ENCODE measurements at regions not wholly inside any gene's neighbourhood (a gene's known extent, or its start where the extent isn't known, plus 50 kb on each side); places are given as distances from the start of the nearest gene placed in this dataset.
"Not testable (repeated sequence)": the region's sequence is repeated elsewhere in the genome, so short reads cannot be mapped to it uniquely, and the experiment has no call there.

DNA sequence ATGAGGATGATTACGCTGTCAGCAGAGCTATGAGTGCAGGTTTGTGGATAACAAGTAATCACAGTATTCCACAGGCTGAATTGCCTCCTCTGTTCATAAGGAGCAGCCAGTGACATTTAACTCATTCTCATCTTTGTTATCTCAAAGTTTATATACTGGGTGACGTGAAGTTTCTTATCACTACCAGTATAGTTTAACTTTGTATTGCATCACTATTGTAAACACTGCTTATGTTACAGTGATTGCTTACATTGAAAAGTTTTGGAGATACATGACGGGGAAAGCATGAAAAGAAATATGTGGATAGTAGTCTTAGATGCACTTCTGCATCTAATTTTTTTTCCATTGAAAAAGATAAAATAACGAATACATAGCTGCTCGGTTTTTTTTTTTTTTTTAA is 429.7 kb downstream of the VGLL3 start:
- DNase-seq (ENCODE audit: low spot score), result no peak

DNA sequence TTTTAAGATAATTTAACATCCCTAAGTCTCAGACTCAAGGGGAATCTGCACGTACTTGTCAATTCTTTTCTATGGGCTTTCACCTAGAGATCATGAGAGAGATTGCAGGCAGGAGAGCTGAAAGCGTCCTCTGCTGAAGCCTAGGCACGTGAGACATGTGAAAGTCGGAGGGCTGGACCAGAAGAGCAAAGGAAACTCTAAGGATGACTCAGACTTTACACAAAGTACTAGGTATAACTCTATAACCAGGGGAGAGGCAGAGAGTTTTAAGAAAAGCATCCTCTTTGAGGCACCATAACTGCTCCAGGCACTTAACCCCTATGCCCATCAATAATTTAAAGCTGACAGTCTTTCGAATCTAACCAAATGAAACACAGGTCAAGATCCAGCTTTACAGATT is 436.6 kb downstream of the VGLL3 start:
- no peak for DNase-seq (ENCODE audit: low spot score)

DNA sequence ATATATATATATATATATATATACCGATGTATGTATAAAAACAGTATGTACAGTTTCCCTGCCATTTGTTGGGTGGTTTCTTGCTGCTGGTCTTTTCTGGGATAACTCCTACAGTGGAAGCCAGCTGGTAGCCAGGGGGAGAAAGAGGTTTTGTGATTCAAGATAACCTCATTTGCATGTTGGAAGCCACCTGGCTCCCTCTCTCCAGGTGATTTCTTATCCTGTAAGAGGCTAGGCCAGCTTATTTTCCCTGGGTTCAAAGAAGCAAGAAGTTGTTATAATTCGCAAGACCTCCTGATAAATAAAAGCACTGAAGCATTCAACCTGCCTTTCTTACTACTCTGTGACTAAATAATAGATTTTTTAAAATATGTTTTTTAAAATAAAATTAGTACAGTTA is 443.3 kb downstream of the VGLL3 start:
- DNase-seq (ENCODE audit: low spot score), result no peak

DNA sequence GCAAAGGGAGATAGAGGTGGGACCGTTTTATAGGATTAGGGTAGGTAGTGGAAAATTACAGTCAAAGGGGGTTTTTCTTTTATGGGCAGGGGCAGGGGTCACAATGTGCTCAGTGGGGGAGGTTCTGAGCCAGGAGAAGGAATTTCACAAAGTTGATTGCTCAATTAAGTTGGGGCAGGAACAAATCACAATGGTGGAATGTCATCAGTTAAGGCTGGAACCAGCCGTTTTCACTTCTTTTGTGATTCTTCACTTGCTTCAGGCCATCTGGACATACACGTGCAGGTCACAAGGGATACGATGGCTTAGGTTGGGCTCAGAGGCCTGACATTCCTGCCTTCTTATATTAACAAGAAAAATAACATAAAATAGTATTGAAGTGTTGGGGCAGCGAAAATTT is 453.8 kb downstream of the VGLL3 start:
- DNase-seq (ENCODE audit: low spot score), result no peak

DNA sequence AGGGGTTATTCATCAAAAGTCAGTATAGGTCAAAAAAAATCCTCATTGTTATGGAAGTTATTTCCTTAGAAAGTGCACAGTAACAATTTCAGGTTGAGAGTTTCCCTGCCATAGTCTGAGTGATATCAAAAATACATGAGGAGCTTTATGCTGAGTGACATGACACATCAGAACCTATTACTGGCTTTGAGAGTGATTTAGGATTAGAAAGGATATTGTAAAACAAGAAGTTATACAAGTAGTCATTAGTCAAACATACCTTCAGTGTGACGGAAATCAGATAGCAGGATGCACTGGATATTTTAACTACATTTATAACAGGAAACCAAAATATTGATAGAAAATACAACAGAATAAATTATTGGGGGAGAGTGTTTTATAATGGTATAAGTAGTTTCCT is 471.1 kb downstream of the VGLL3 start:
- DNase-seq (ENCODE audit: low spot score), result no peak

DNA sequence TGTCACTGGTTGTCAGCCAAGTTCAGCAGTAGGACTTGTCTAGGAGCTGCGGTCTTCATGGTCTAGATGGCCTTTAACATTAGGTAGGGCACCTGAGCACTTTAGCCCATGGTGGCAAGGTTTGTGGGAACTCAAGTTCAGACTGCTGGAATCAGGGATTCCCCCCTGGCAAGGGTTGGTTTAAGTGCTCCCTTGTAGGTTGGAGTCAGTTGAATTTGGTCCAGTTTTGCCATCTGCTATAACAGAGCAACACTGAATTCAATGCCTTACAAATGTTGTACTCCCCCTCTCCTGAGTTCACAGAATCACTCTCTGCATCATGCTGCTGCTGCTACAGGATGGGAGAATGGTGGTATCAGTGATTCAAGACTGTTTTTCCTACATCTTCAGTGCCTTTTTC is 509.3 kb downstream of the VGLL3 start:
- DNase-seq (ENCODE audit: low spot score), result no peak

DNA sequence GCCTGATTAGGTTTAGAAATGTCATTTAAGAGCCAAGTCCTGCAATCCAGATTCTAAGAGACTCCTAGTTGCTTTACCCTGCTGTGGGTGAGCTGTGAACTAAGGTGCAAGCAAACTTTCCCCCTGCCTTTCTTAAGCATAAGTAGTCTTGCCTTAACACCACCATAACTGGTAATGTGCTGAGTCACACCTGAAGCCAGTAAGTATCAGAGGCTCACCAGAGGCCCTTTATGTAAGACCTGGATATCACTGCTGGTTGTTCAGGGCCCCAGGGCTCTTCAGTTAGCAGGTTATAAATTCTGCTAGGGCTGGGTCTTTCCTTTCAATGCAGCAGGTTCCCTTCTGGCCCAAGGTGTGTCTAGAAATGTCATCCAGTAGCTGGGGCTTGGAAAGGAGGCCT is 509.9 kb downstream of the VGLL3 start:
- no peak for DNase-seq (ENCODE audit: low spot score)

DNA sequence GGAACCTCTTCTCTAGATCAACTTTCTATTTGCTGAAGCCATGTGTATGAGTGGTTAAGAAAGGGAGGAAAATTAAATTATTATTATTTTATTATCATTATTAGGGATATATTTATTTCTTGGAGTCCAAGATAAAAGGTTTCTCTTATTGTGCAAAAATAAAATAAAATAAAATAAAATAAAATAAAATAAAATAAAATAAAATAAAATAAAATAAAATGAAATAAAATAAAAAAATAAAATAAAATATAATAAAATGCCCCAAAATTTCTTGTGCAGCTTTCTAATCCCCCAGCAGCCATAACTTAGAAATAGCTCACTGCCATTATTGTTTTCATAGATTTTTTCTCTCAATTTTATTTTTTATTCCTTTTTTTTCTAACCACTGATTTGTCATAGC is 526.8 kb downstream of the VGLL3 start:
- no peak for DNase-seq (ENCODE audit: low spot score)

DNA sequence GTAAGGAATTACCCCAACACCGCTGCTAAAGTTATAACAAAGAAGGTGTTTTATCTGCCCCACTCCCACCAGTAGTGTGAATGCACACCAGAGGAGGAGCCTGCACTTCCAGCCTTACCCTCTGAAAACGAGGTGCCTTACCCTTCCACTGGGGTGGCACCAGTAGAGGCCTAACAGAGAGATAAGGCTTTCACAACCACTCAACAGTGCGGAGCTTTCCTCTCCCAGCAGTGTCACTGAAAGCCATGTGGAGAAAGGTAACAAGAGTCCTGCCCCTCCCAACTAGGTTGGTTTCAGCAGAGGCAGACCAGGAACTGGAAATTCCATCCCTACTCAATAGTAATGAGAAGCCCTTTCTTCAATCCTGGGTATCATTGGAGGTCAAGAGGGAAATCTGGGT is 539.2 kb downstream of the VGLL3 start:
- no peak for DNase-seq (ENCODE audit: low spot score)

DNA sequence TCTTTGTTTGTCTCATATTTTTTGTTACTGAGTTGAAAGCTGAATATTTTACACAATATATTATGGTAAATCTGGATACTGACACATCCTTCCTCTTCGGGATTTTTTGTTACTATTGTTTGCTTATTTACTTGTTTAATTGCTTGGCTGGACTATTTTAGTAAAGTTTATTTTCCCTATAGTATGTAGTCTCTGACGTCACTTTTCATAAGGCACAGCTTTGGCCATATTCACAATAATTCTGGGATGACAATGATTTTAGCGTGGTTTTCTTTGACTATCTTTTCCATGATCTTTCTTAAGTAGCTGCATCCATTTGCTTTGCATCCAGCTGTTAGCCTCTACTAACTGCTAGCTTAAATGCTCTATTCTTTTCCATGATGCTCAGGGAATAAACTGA is 552.4 kb downstream of the VGLL3 start:
- no peak for DNase-seq (ENCODE audit: low spot score)

DNA sequence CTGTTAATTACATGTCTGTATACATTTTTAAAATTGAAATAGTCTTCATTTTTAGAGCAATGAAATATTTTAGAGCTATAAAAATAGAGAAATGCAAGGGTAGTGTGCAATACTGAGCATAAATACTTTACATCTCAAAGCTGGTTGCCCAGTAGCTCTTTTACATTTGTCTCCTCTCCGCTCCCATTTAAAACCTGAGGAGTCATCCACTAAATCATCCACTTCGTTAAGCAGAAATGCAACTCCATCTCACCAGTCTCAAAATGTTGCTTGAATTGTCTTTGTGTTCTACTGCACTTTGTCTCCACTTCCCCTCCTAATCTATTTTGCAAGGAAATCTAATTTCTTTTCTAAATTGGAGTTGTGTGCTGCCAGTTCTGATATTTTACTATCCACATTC is 563.6 kb downstream of the VGLL3 start:
- no peak for DNase-seq (ENCODE audit: low spot score)

DNA sequence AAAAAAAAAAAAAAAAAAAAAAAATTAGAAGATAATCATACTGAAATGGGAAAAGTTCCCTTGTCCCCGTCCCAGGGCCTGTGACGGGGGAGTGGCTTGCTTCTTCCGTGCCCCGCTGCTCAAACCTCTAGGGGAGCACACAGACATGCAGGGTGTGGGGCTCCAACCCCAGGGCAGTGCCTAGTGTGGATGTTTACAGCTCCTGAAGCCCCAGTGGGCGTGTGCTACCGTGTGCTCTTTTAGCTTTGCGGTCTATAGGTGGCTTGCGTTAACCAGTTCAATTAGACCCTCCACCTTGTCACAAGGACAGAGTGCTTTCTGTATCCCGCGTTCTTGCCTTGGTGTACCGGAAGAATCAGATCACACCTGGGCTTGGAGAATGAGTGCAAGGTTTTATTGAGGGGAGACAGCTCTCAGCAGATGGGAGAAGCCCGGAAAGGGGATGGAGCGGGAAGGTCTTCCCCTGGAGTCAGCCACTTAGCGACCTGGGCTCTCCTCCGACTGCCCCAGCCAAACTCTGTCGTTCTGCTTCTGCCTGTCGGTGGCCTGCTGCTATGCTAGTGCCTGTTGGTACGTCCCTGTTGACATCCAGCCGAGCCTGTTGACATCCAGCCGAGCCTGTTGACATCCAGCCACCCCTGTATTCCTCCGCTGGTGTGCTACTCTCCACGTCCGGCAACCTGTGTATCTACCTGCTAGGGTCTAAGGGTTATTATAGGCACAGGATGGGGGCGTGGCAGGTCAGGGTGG is 569.8 kb downstream of the VGLL3 start:
- no peak for DNase-seq (ENCODE audit: low spot score)

DNA sequence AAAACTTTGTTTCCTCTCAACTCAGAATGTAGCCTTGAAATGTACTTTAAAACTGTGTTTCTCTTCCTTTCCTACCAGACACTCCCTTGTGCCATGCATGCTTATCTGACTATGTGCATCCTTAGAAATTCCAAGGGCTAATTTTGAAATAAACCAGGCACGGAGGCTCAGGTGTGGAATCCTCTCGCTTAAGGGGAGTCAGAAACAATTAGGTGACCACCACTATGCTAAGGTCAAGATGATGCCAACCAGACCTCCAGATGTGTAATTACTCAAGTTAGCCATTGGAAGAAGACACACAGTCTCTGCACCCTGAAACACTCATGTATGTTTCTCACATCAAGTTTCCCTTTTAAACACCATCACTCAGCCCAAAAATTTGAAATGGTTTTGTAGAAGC is 572.1 kb downstream of the VGLL3 start:
- no peak for DNase-seq (ENCODE audit: low spot score)

DNA sequence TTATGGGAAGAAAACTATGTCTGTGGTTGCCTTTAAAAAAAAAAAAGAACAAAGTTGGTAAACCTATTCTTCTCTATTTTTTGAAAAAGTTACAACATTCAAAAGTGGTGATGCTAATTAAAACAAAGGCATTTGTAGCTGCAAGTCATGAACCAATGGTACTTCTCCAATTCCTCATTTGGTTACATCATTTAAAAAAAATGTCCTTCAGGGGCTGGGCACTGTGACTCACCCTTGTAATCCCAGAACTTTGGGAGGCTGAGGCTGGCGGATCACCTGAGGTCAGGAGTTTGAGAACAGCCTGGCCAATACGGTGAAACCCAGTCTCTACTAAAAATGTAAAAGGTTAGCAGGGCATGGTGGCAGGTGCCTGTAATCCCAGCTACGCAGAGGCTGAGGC is 574.6 kb downstream of the VGLL3 start:
- DNase-seq (ENCODE audit: low spot score), result no peak

DNA sequence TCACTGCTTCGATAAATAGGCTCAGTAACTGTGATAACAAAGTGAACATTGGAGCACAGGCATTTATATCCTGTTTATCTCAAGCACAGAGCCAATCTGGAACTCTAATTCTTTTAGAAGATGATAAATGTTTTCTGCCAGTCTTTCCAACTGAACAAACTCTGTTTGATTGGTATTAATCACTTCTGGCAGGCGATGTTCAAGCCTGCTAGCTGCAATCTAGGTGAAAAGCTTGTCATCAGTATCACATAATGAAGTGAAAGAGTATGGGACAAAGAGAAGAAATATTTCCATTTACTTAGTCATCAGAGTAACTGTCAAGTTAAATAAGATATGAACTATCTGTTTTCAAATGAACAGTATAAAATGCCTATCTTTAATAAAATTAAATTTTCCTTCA is 577.3 kb downstream of the VGLL3 start:
- DNase-seq (ENCODE audit: low spot score), result no peak

DNA sequence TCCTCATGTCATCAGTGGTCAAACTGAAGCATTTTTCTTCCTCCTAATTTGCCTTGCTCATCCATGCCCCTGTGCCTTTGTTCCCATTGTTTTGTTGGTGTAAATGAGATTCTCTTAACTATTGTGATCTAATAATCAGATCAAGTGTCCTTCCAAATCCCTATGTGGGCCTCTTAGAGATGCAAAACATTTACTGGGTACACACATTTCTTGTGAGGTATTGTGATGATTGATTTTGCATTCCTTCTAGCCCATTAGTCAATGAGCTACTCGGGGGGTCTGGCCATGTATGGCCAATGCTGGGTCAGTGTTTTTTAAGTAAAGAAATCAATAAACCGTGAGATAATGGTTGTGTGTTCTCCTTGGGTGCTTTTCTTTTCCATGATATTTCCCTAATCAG is 580.4 kb downstream of the VGLL3 start:
- DNase-seq (ENCODE audit: low spot score), result no peak

DNA sequence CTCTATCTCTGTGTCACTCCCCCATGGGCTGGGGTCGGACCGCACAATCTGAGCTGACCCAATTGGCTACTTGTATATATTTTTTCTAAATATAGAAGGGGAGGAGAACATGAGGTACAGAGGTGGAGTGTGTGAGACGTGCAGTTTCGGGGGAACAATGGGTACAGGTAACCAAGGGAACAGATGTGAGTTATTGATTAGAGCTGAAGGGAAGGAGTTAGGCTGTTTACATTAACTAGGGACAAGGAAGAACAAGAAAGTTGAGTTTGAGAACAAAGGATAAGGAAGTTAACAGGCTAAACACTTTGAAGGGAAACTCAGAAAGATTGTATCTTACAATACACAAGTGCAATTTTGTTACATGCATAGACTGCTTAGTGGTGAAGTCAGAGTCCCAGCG is 601.2 kb downstream of the VGLL3 start:
- DNase-seq (ENCODE audit: low spot score), result not testable (repeated sequence)

DNA sequence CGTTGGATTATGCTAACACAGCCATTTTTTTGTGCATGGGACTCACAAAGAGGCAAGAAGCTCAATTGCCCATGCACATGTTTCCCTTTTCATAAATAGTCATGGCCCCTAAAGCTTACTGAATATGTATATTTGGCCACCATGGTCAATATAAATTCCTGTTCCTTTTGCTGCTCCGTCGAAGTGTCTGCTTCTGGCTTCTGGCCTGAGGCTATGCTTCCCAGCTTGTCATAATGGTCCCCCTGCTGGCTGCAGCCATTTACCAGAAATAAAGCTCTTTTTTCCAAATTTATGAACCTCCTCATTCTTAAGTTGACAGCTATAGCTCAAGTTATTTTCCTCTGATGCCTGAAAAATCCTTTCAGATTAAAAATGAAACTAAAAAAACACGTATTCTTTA is 602.1 kb downstream of the VGLL3 start:
- no peak for DNase-seq (ENCODE audit: low spot score)

DNA sequence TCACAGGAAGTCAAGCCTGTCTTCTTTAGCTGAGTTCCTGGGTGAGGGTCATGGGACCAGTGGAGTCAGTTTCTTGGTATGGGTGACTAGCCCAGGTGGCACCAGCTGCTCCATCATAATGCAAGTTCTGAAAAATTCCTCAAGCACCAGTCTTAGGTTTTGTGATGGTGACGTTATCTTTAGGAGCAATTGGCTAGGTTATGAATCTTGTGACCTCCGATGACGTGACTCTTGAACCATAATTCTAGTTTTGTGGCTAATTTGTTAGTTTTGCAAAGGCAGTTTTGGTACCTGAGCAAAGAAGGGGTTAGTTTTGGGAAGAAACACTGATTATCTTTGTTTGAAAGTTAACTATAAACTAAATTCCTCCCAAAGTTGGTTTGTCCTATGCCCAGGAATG is 608.4 kb downstream of the VGLL3 start:
- no peak for DNase-seq (ENCODE audit: low spot score)

DNA sequence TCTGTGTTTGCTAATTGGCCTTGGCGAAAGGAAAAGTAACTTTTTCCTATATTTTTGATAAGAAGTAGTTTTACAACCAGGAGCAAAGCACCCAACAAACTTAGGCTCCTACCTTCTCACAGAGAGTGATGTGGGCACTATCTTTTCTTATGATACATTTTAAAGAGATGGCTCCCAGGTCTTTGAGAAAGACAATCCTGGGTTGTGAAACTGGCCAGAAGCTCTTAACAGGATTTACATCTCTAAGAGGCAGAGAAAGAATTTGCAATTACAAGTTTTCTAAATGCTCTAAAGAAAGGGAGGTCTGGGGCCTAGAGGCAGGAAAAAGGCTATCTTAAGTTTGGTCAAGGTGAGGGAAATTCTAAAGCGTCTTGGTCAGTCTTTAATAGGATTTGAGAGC is 609.7 kb downstream of the VGLL3 start:
- no peak for DNase-seq (ENCODE audit: low spot score)

DNA sequence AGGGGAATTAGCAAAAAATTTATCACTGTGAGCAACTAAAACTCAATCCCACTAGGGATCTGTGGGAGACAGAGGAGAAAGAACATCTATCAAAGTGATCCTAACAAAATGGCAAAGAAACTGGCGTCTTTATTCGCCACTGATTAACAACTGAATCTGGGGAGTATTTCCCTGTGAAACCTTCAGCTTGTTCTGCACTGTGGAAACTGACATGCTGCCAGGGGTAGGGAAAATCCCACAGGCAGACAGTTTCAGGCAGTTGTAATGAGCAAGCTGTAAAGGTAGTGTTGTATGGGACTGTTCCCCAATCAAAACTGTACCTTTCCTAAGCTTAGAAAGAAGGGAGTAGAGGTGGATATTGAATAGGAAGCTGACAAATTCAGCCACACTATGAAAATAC is 611.7 kb downstream of the VGLL3 start:
- no peak for DNase-seq (ENCODE audit: low spot score)

DNA sequence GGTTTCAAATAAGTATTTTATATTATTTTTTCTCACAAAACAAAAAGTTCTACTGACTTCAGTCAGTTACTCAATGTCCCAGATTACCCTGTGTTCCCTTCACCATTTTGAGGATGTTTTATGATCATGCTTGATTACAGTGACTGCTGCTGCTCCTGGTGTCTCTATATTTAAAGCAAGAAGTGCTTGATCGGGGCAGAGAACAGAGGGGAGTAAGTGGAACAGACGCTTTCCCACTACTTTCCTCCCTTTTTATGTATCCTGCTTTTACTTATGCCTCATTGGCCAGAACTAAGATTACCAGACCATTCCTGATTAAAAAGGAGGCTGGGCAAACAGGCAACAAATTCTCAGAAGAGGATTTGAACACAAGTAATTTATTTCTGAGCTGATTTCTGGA is 612.1 kb downstream of the VGLL3 start:
- DNase-seq (ENCODE audit: low spot score), result no peak

DNA sequence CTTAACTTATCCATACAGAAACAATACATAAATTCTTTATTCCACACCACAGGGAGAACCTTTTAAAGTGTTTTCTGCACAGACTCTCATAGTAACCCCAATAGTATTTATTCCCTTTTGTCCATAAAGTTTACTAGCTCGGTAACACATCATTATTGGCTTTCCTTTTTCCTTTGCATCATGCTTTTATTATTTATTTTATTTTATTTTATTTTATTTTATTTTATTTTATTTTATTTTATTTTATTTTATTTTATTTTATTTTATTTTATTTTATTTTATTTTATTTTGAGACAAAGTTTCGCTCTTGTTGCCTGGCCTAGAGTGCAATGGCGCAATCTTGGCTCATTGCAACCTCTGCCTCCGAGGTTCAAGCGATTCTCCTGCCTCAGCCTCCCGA is 655.4 kb downstream of the VGLL3 start:
- not testable (repeated sequence) for DNase-seq (ENCODE audit: low spot score)

DNA sequence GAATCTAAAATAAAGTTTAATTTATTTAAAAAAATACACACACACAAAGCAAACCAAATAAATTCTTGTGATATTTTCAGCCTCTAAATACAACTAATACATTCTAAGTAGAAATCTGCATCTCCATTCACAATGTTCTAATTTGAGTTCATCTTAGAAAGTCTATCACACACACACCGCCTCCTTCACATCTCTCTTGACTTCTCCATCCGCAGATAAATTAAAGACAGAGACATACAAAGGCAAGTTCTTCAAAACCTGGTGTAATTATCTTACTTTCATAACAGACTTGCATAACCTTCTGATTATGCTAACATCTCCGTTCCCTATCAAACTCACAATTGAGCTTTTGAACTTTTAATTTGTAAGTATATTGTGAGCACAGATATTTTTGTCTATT is 657.3 kb downstream of the VGLL3 start:
- no peak for DNase-seq (ENCODE audit: low spot score)

DNA sequence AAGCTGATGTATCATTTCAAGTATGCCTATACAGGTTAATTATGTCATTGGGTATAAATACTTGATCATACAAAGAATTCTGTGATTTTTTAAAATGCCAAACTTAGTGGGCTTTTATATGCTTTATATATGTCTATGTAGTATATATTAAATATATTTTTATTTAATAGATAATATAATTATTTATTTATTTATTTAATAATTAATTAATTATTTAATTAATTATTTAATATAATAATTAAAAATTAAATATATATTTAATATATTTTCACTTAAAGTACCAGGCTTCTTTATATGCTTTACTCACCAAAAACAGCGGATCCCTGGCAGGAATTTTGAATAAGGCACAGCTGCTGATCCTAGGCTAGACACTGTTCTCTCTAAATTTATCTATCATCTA is 687.0 kb downstream of the VGLL3 start:
- DNase-seq (ENCODE audit: low spot score), result no peak
